ENCODE measurements at regions not wholly inside any gene's neighbourhood (a gene's known extent, or its start where the extent isn't known, plus 50 kb on each side); places are given as distances from the start of the nearest gene placed in this dataset.
"Not testable (repeated sequence)": the region's sequence is repeated elsewhere in the genome, so short reads cannot be mapped to it uniquely, and the experiment has no call there.

GRCh38 chr9:108803428-108804065, 52.2 kb downstream of the ACTL7B start:
- no peak for DNase-seq

- DNase-seq, result no peak
Observed at GRCh38 chr9:108802967-108803366, 52.8 kb downstream of the ACTL7B start.

GRCh38 chr9:108801949-108802348, 53.8 kb downstream of the ACTL7B start:
- no peak for DNase-seq

GRCh38 chr9:108800632-108801099, 55.1 kb downstream of the ACTL7B start:
- DNase-seq, result no peak

GRCh38 chr9:108793573-108793972, 62.2 kb downstream of the ACTL7B start:
- DNase-seq, result no peak

- DNase-seq, result no peak
Observed at GRCh38 chr9:108789742-108790141, 66.0 kb downstream of the ACTL7B start.

- no peak for DNase-seq
Observed at GRCh38 chr9:108787690-108788048, 68.1 kb downstream of the ACTL7B start.

GRCh38 chr9:108786901-108787689, 68.7 kb downstream of the ACTL7B start:
- DNase-seq, result no peak

- DNase-seq, result no peak
Observed at GRCh38 chr9:108786322-108786721, 69.5 kb downstream of the ACTL7B start.

GRCh38 chr9:108784998-108785397, 70.8 kb downstream of the ACTL7B start:
- DNase-seq, result no peak

GRCh38 chr9:108783731-108784495, 71.9 kb downstream of the ACTL7B start:
- DNase-seq, result no peak

- no peak for DNase-seq
Observed at GRCh38 chr9:108783326-108783725, 72.5 kb downstream of the ACTL7B start.

- DNase-seq, result no peak
Observed at GRCh38 chr9:108780942-108781734, 74.6 kb downstream of the ACTL7B start.

GRCh38 chr9:108779551-108780325, 76.0 kb downstream of the ACTL7B start:
- no peak for DNase-seq

GRCh38 chr9:108776920-108777639, 78.7 kb downstream of the ACTL7B start:
- no peak for DNase-seq

GRCh38 chr9:108775901-108776306, 79.9 kb downstream of the ACTL7B start:
- no peak for DNase-seq

- DNase-seq, result not testable (repeated sequence)
Observed at GRCh38 chr9:108774088-108774487, 81.7 kb downstream of the ACTL7B start.

- no peak for DNase-seq
Observed at GRCh38 chr9:108772301-108772894, 83.4 kb downstream of the ACTL7B start.

GRCh38 chr9:108768744-108769143, 87.0 kb downstream of the ACTL7B start:
- DNase-seq, result no peak

GRCh38 chr9:108766626-108767161, 89.1 kb downstream of the ACTL7B start:
- DNase-seq, result no peak
